ENCODE measurements at regions not wholly inside any gene's neighbourhood (a gene's known extent, or its start where the extent isn't known, plus 50 kb on each side); places are given as distances from the start of the nearest gene placed in this dataset.

DNA sequence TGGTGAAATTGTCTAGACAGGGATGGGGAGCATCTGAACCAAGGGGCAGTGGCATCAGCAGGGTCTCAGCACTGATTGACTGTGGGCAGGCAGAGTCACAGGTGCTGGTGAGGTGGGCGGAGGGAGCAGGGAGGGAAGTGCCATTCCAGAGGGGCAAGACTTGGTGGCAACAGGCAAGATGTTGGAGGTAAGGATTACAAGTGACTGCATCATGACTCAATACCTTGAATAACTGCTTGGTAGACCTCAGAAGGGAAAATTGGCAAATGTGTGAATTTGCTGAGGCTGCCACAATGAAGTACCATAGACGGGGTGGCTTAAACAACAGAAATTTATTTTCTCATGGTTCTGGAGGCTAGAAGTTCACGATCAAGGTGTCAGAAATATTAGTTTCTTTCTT, 419.1 kb downstream of the HS3ST3B1 start:
- no peaks in the 10 kb centered on the region for H3K36me3 ChIP-seq (replicated peaks in 1 of 2; ENCODE audit: control insufficient read depth in 1 of 2, insufficient read depth in 2 of 2, low read length in 2 of 2)
- H3K4me3 Mint-ChIP-seq = no peak overlapping the region
- H3K4me1 ChIP-seq (ENCODE audit: control insufficient read depth in 1 of 2, insufficient read depth in 2 of 2, low read length in 2 of 2) = no peaks in the 10 kb centered on the region
- H3K9me3 Mint-ChIP-seq = peaks cover 0 to 8% (median 3%) of the 10 kb centered on the region in 7 donors
- H3K27ac ChIP-seq (ENCODE audit: low read depth in 1 of 2, low read length in 2 of 2) = no peak overlapping the region
- H3K27ac Mint-ChIP-seq = no peak overlapping the region
- TF ChIP-seq, protein P1, sequence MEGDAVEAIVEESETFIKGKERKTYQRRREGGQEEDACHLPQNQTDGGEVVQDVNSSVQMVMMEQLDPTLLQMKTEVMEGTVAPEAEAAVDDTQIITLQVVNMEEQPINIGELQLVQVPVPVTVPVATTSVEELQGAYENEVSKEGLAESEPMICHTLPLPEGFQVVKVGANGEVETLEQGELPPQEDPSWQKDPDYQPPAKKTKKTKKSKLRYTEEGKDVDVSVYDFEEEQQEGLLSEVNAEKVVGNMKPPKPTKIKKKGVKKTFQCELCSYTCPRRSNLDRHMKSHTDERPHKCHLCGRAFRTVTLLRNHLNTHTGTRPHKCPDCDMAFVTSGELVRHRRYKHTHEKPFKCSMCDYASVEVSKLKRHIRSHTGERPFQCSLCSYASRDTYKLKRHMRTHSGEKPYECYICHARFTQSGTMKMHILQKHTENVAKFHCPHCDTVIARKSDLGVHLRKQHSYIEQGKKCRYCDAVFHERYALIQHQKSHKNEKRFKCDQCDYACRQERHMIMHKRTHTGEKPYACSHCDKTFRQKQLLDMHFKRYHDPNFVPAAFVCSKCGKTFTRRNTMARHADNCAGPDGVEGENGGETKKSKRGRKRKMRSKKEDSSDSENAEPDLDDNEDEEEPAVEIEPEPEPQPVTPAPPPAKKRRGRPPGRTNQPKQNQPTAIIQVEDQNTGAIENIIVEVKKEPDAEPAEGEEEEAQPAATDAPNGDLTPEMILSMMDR (IDR thresholded peaks at IDR 0.05) = no peak
- H3K27me3 ChIP-seq (ENCODE audit: control insufficient read depth in 2 of 2, insufficient read depth in 2 of 2, low read length in 2 of 2) = no peaks in the 10 kb centered on the region
- no peaks in the 10 kb centered on the region for H4K20me1 ChIP-seq (ENCODE audit: insufficient read depth, low read length)
- no peak overlapping the region for H2AFZ ChIP-seq (ENCODE audit: insufficient read depth, low read depth, low read length, poor library complexity, severe bottlenecking)
- H3K4me3 ChIP-seq (replicated peaks in 1 of 3; ENCODE audit: low read depth in 2 of 3, low read length in 3 of 3) = no peak overlapping the region
- H3K9me3 ChIP-seq (replicated peaks in 1 of 2; ENCODE audit: control insufficient read depth in 1 of 2, insufficient read depth in 1 of 2, low read length in 2 of 2) = no peaks in the 10 kb centered on the region
- DNase-seq = no peak
- H3K4me1 Mint-ChIP-seq = peaks cover 8% of the 10 kb centered on the region
- intact Hi-C loops (cut with micrococcal nuclease) = no loop called here
- no peaks in the 10 kb centered on the region for H3K79me2 ChIP-seq (ENCODE audit: insufficient read depth, low read length)
- WGBS (ENCODE audit: insufficient coverage) = 100% methylated on average over 2 of the region's 3 CpGs
- peaks cover 0 to 2% of the 10 kb centered on the region in 2 donors for H3K36me3 Mint-ChIP-seq
- no peak overlapping the region for H3K4me2 ChIP-seq (replicated peaks; ENCODE audit: extremely low read depth, low read length, poor library complexity, severe bottlenecking)
- no peak overlapping the region for H3K9ac ChIP-seq (ENCODE audit: insufficient read depth, low read length, poor library complexity, severe bottlenecking)
- peaks cover 0 to 4% (median 1%) of the 10 kb centered on the region in 3 donors for H3K27me3 Mint-ChIP-seq (ENCODE audit: low read depth in 3 of 3)

DNA sequence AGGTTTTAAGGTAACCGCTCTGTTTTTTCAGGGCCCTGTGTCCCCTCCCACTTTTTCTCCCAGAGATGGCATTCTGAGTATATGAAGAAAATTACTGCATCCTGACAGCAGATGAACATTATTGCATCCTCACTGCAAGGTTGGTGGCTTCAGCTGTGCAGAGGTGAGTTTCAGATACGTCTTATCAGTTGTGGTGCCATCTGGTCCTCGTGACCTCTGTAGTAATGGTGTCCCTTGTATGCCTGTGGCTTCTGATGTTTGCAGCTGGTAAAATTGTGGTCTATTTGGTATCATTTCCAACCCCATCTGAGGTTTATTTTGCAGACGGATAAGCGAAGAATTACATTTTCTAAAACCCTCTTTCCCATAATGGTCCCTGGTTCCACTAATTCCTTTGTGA, 417.0 kb downstream of the HS3ST3B1 start:
- H3K4me1 ChIP-seq (ENCODE audit: control insufficient read depth in 1 of 2, insufficient read depth in 2 of 2, low read length in 2 of 2) = peaks cover 2 to 7% of the 10 kb centered on the region in 2 donors
- H3K4me2 ChIP-seq (replicated peaks; ENCODE audit: extremely low read depth, low read length, poor library complexity, severe bottlenecking) = no peak overlapping the region
- TF ChIP-seq, protein P1 (IDR thresholded peaks at IDR 0.05) = no peak
- H3K36me3 ChIP-seq (replicated peaks in 1 of 2; ENCODE audit: control insufficient read depth in 1 of 2, insufficient read depth in 2 of 2, low read length in 2 of 2) = no peaks in the 10 kb centered on the region
- Mint-ChIP-seq H3K27ac (peak overlapping the region in 1 of 7 donors; percentile 48), H3K27me3 (ENCODE audit: low read depth in 3 of 3) (peaks cover 0 to 1% (median 0%) of the 10 kb centered on the region in 3 donors), H3K9me3 (peaks cover 0 to 4% (median 2%) of the 10 kb centered on the region in 7 donors), H3K36me3 (peaks cover 0 to 3% of the 10 kb centered on the region in 2 donors), H3K4me3 (no peak overlapping the region), H3K4me1 (peaks cover 5% of the 10 kb centered on the region)
- no peaks in the 10 kb centered on the region for H3K79me2 ChIP-seq (ENCODE audit: insufficient read depth, low read length)
- no peak overlapping the region for H3K27ac ChIP-seq (ENCODE audit: low read depth in 1 of 2, low read length in 2 of 2)
- no peak overlapping the region for H2AFZ ChIP-seq (ENCODE audit: insufficient read depth, low read depth, low read length, poor library complexity, severe bottlenecking)
- 83% methylated on average over 1 of the region's 5 CpGs for WGBS (ENCODE audit: insufficient coverage)
- no peak for DNase-seq
- intact Hi-C loops (cut with micrococcal nuclease) = no loop called here
- H3K4me3 ChIP-seq (replicated peaks in 1 of 3; ENCODE audit: low read depth in 2 of 3, low read length in 3 of 3) = no peak overlapping the region
- H4K20me1 ChIP-seq (ENCODE audit: insufficient read depth, low read length) = no peaks in the 10 kb centered on the region
- no peak overlapping the region for H3K9ac ChIP-seq (ENCODE audit: insufficient read depth, low read length, poor library complexity, severe bottlenecking)
- no peaks in the 10 kb centered on the region for H3K27me3 ChIP-seq (ENCODE audit: control insufficient read depth in 2 of 2, insufficient read depth in 2 of 2, low read length in 2 of 2)
- no peaks in the 10 kb centered on the region for H3K9me3 ChIP-seq (replicated peaks in 1 of 2; ENCODE audit: control insufficient read depth in 1 of 2, insufficient read depth in 1 of 2, low read length in 2 of 2)
